Nephron (organoid): ENCODE measurements at regions not wholly inside any gene's neighbourhood (a gene's known extent, or its start where the extent isn't known, plus 50 kb on each side); places are given as distances from the start of the nearest gene placed in this dataset.

Experiments used
- H3K27ac Mint-ChIP-seq, 3 experiments: 2 replicates each; pipeline ENCODE4 v1.8.0; 2020; ENCODE audit warnings: mixed read lengths in 3 of 3, mild to moderate bottlenecking in 2 of 3, moderate library complexity in 1 of 3
- H3K27me3 Mint-ChIP-seq: 2 replicates; pipeline ENCODE4 v1.8.0; 2021; ENCODE audit warnings: low read depth, mild to moderate bottlenecking, moderate library complexity, mixed read lengths
- H3K36me3 Mint-ChIP-seq: 2 replicates; pipeline ENCODE4 v1.8.0; 2020; ENCODE audit warnings: low read depth, mixed read lengths
- H3K4me1 Mint-ChIP-seq: 2 replicates; pipeline ENCODE4 v1.8.0; 2020; ENCODE audit warnings: mixed read lengths
- H3K4me3 Mint-ChIP-seq, 3 experiments: 2 replicates each; pipeline ENCODE4 v1.8.0; 2020; ENCODE audit warnings: mild to moderate bottlenecking in 3 of 3, mixed read lengths in 3 of 3, moderate library complexity in 2 of 3
- H3K9me3 Mint-ChIP-seq: 2 replicates; pipeline ENCODE4 v1.8.0; 2020; ENCODE audit warnings: mixed read lengths
- CTCF ChIP-seq, 3 experiments: fragments of 200-600 bp; sonication (generic); IDR thresholded peaks; one replicate each; pipeline ENCODE4 v1.5.0; 2021; ENCODE audit warnings: antibody characterized with exemption in 3 of 3; ENCODE audit not compliant: unreplicated experiment in 3 of 3

DNA sequence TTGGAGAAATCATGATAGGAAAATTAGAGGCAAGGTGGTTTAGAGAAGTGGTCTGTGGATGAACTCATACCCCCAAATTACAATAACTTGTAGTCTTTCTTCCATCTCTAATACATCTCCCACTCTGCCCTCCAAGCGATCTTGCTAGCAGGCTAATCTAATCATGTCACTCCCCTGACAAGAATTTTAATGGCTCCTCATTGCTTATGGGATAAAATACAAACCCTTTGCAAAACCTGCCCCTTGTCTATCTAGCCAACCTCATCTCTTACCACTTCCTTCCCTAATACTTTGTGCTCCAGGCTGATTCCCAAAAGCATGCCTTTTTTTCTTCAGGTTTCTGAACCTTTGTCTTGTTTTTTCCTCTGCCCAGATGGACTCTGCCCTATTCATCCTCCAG lies 71.3 kb upstream of the LRRN2 start:
- no peak for TF ChIP-seq CTCF (IDR thresholded peaks at IDR 0.05; ENCODE audit: unreplicated experiment in 3 of 3)
- H3K27ac Mint-ChIP-seq: no peak overlapping the region

DNA sequence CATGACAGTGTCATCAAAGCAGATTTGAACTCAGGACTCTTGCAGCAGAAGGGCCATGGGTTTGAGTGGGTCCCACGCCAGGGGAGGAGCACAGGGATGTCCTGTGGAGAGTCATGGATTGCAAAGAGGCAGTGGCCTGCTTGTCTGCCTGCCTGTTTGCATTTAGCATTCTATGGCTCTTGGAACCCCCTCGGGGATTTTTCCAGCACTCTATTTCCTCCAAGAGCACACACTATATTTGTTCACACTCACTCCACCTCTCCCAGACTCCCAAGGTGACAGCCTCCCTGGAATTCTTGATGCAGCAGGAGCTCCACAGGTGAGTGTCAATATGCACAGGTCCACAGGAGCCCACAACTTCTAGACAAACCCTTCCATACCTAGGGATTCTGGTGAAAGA lies 73.1 kb upstream of the LRRN2 start:
- no peak for TF ChIP-seq CTCF (IDR thresholded peaks at IDR 0.05; ENCODE audit: unreplicated experiment in 3 of 3)
- Mint-ChIP-seq H3K9me3 (peaks cover 5% of the 10 kb centered on the region), H3K27ac (no peak overlapping the region), H3K4me3 (no peak overlapping the region), H3K27me3 (peaks cover 10% of the 10 kb centered on the region), H3K4me1 (no peaks in the 10 kb centered on the region), H3K36me3 (no peaks in the 10 kb centered on the region)

More for the DNA sequence above, 71.3 kb upstream of the LRRN2 start:
- H3K4me3 Mint-ChIP-seq: no peak overlapping the region
- no peaks in the 10 kb centered on the region for H3K36me3 Mint-ChIP-seq
- peaks cover 14% of the 10 kb centered on the region for H3K27me3 Mint-ChIP-seq
- no peaks in the 10 kb centered on the region for H3K4me1 Mint-ChIP-seq
- H3K9me3 Mint-ChIP-seq: peaks cover 5% of the 10 kb centered on the region

DNA sequence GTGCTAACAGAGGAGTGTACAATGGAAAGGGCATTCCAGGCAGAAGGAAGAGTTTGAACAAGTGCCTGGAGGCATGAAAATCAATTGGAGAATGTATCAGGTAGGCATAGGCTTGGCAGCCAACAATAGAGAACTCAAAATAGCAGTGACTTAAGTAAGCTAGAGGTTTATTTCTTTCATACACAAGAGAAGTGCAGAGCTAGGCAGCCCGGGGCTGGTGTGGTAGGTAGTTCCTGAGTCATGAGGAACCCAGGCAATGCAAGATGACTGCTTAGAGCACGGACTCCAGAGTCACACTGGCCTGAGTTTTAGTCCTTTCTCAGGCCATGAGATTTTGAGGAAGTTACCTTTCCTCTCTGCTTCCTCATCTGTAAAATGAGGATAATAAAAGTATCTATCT lies 74.8 kb upstream of the LRRN2 start:
- no peak for TF ChIP-seq CTCF (IDR thresholded peaks at IDR 0.05; ENCODE audit: unreplicated experiment in 3 of 3)
- Mint-ChIP-seq H3K27me3 (peaks cover 8% of the 10 kb centered on the region), H3K9me3 (peaks cover 5% of the 10 kb centered on the region), H3K4me1 (no peaks in the 10 kb centered on the region), H3K4me3 (no peak overlapping the region), H3K36me3 (no peaks in the 10 kb centered on the region), H3K27ac (no peak overlapping the region)

DNA sequence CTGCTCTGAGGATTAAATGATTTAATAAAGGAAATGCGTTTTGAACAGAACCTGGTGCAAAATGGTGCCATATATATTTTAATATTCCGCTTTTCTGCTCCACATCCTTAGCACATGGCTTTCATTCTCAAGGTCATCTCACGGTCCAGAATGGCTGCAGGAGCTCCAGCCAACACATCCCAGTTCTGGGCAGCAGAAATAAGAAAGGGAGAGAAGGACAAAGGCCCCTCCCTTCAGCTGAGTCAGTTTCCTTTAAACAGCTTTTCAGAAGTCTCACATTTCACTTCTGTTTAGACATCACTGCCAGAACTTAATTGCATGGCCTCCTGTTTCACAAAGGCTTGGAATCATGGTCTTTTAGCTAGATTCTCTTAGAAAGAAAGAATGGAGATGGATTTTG lies 75.2 kb upstream of the LRRN2 start:
- peaks cover 5% of the 10 kb centered on the region for H3K9me3 Mint-ChIP-seq
- no peak overlapping the region for H3K27ac Mint-ChIP-seq
- H3K36me3 Mint-ChIP-seq: no peaks in the 10 kb centered on the region
- peaks cover 12% of the 10 kb centered on the region for H3K27me3 Mint-ChIP-seq
- H3K4me1 Mint-ChIP-seq: no peaks in the 10 kb centered on the region
- no peak overlapping the region for H3K4me3 Mint-ChIP-seq
- TF ChIP-seq CTCF (IDR thresholded peaks at IDR 0.05; ENCODE audit: unreplicated experiment in 3 of 3): no peak

GRCh38 chr1:204763773-204764427 lies 78.4 kb upstream of the LRRN2 start:
- Mint-ChIP-seq H3K9me3 (peaks cover 5% of the 10 kb centered on the region), H3K36me3 (no peaks in the 10 kb centered on the region), H3K27ac (peak overlapping the region in 1 of 3 experiments; percentile 40), H3K27me3 (peaks cover 32% of the 10 kb centered on the region), H3K4me1 (no peaks in the 10 kb centered on the region), H3K4me3 (no peak overlapping the region)
- peak; percentile 76 to 81 (median 76) for TF ChIP-seq CTCF (IDR thresholded peaks at IDR 0.05; ENCODE audit: unreplicated experiment in 3 of 3)

GRCh38 chr1:204769997-204770396 lies 84.5 kb upstream of the LRRN2 start:
- no peak overlapping the region for H3K4me3 Mint-ChIP-seq
- H3K9me3 Mint-ChIP-seq: no peaks in the 10 kb centered on the region
- no peaks in the 10 kb centered on the region for H3K4me1 Mint-ChIP-seq
- H3K27ac Mint-ChIP-seq: no peak overlapping the region
- TF ChIP-seq CTCF (IDR thresholded peaks at IDR 0.05; ENCODE audit: unreplicated experiment in 3 of 3): no peak
- no peaks in the 10 kb centered on the region for H3K36me3 Mint-ChIP-seq
- peaks cover 58% of the 10 kb centered on the region for H3K27me3 Mint-ChIP-seq
